CD4-positive, alpha-beta T cell treated with Interleukin-15 for 1 hour (primary cell): ENCODE measurements at regions not wholly inside any gene's neighbourhood (a gene's known extent, or its start where the extent isn't known, plus 50 kb on each side); places are given as distances from the start of the nearest gene placed in this dataset.

Source experiments
- DNase-seq: peaks from one replicate; pipeline ENCODE4 v3.0.0-alpha.2; 2020

GRCh38 chr5:171692936-171693335 is 92.7 kb upstream of the SMIM23 start:
- no peak for DNase-seq

GRCh38 chr5:171693412-171693811 is 92.2 kb upstream of the SMIM23 start:
- DNase-seq = no peak

GRCh38 chr5:171695804-171696203 is 89.8 kb upstream of the SMIM23 start:
- no peak for DNase-seq

GRCh38 chr5:171697221-171698102 is 88.2 kb upstream of the SMIM23 start:
- DNase-seq = no peak

- DNase-seq = no peak
These were observed 85.2 kb upstream of the SMIM23 start for GRCh38 chr5:171700318-171700912.

GRCh38 chr5:171701100-171701541 is 84.5 kb upstream of the SMIM23 start:
- no peak for DNase-seq

- no peak for DNase-seq
These were observed 83.4 kb upstream of the SMIM23 start for GRCh38 chr5:171702135-171702770.

GRCh38 chr5:171703146-171703545 is 82.5 kb upstream of the SMIM23 start:
- DNase-seq = no peak

GRCh38 chr5:171705036-171705435 is 80.6 kb upstream of the SMIM23 start:
- no peak for DNase-seq

- no peak for DNase-seq
These were observed 79.7 kb upstream of the SMIM23 start for GRCh38 chr5:171705830-171706468.

GRCh38 chr5:171706736-171707441 is 78.7 kb upstream of the SMIM23 start:
- no peak for DNase-seq

- no peak for DNase-seq
These were observed 78.2 kb upstream of the SMIM23 start for GRCh38 chr5:171707442-171707792.

- no peak for DNase-seq
These were observed 75.7 kb upstream of the SMIM23 start for GRCh38 chr5:171709930-171710329.

GRCh38 chr5:171710451-171711024 is 75.1 kb upstream of the SMIM23 start:
- no peak for DNase-seq

GRCh38 chr5:171711571-171711970 is 74.0 kb upstream of the SMIM23 start:
- no peak for DNase-seq

- no peak for DNase-seq
These were observed 73.0 kb upstream of the SMIM23 start for GRCh38 chr5:171712616-171713015.

- no peak for DNase-seq
These were observed 72.5 kb upstream of the SMIM23 start for GRCh38 chr5:171713152-171713551.

- no peak for DNase-seq
These were observed 71.4 kb upstream of the SMIM23 start for GRCh38 chr5:171714261-171714660.

- DNase-seq = no peak
These were observed 70.8 kb upstream of the SMIM23 start for GRCh38 chr5:171714851-171715250.

- DNase-seq = no peak
These were observed 70.1 kb upstream of the SMIM23 start for GRCh38 chr5:171715551-171715950.

- no peak for DNase-seq
These were observed 65.5 kb upstream of the SMIM23 start for GRCh38 chr5:171720086-171720485.

- no peak for DNase-seq
These were observed 64.2 kb upstream of the SMIM23 start for GRCh38 chr5:171721464-171721863.
